A172 (cell line): ENCODE measurements at regions not wholly inside any gene's neighbourhood (a gene's known extent, or its start where the extent isn't known, plus 50 kb on each side); places are given as distances from the start of the nearest gene placed in this dataset.
A peak's percentile ranks its signal among the peaks of the same experiment; 100 is the strongest.
"Not testable (repeated sequence)": the region's sequence is repeated elsewhere in the genome, so short reads cannot be mapped to it uniquely, and the experiment has no call there.

ENCODE experiments used
- DNase-seq: peaks from one replicate; pipeline ENCODE4 v3.0.0-alpha.2; 2015; ENCODE audit warnings: low spot score

DNA sequence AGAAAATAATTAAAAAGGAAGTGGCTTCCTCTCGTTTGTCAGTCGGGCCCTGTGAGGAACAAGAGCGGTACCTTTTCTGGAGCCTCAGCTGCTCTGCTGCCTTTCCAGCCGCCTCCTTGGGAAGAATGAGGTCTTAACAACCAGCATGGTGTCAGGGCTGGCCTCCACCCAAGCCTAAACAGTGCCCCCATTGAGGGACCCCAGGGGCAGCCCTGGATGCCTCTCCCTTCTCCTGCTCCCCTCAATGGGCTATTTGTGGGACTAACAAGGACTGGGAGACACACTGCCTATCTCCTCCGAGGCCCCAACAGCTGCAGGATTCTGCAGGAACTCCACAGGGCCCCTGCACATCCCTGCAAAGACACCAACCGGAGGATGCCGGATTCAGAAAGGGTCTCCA, 155.4 kb upstream of the MAP3K1 start:
- DNase-seq: no peak

DNA sequence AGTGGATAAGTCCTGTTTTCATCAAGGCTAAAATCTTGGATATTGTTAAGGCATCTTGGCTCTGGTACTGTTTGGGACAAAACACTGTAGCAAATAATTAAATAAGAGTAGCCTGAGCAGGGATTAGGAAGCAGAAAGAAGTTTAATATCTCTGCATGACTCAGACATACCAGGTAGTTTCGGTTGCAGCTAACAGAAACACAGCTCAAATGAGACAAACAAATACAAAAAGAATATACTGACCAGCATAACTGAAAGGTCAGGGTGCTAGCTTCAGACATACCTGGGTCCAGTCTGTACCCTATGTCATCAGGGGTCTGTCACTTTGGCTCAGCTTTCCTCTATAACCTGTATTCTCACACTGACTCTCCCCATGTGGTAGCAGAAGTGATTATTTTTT, 156.4 kb upstream of the MAP3K1 start:
- DNase-seq: no peak

DNA sequence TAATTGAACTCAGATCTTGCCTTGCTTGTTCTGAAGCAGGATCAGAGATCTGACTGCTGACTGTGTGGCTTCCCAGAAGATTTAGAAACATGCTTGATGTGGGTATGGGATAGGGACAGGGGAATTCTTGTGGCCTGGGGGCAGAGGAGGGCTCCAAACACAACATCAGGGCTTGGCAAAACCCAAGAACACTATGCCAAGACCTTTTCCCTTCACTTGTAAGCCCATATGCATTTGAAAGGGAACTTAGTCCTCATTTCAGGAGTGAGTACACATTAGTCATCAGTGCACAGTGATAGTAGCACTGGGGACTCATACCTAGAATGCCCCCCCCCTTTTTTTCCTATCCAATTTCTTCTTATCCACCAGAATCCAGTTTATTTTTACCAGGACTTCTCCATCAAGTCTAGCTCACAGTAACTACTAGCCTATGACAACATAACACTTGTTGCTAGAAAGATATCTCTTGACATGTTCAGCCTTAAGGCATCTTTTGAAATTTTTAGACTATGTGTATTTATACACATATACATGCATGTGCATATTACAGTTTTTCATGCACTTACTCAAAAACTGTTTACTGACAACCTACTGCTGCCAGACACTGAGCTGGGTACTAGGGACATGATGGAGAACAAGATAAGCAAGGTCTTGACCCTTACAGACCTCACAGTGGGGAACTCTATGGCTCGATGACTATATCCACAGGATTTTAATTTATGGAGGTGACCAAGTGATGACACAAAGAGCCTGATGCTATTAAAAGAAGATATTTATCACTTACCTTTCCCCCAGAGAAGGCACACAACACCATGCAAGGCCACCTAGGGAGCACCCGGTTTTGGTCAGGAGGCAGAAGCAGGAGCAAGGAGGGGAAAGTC, 158.3 kb upstream of the MAP3K1 start:
- peak; percentile 49 for DNase-seq

DNA sequence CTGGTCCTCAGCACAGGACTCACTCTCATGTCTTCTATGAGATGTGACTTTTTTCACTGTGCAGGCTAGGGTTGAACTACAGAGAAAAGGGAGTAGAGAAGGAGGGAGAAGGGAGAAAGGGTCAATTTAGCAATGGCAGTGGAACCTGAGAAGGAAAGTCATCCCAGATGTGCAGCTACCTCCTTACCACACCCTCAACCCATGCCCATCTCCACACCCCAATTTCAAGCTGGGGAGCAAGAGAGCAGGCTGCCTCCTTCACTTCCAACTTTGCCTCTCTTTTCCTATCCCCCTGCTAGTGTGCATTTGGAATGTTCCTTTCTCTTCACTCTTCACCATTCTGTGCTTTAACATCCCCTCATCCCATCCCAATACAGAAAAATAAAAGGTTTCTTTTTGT, 163.5 kb upstream of the MAP3K1 start:
- DNase-seq: no peak

DNA sequence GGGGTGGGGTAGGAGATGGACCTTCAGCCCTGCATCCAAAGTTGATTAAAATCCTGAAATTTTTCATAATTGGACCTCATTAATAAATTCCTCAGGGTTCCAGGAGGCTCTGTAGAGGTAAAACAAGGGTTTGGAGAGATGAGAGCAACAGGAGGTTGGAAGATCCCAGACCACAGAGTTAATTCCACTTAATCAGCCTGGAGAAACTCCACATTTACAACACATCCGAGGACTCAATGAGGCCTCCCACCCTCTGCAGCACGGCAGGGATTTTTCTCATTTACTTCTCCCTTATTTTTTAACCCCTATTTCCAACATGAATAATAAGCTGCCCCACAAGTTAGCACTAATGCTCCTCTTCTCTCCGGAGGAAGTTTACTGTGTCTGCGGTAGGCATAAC, 165.0 kb upstream of the MAP3K1 start:
- DNase-seq: no peak

DNA sequence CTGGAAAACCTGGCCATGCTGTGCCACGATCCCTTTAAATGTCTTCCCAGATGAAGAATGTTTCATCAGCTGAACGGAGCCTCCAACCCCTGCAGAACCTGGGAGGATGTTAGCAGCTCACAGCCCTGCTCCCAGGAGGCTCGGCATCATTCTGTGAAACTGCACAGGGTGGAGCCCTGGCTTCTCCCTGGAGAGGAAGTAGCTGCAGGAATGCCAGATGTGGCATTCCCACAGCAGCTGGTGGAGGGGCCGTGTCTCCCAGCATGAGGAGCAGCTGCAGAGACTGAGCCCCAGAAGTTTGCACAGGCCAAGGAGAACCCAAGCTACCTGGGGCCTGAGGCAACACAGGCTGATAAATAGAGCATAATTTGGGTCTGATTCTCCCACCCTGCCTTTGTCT, 165.8 kb upstream of the MAP3K1 start:
- DNase-seq: no peak

DNA sequence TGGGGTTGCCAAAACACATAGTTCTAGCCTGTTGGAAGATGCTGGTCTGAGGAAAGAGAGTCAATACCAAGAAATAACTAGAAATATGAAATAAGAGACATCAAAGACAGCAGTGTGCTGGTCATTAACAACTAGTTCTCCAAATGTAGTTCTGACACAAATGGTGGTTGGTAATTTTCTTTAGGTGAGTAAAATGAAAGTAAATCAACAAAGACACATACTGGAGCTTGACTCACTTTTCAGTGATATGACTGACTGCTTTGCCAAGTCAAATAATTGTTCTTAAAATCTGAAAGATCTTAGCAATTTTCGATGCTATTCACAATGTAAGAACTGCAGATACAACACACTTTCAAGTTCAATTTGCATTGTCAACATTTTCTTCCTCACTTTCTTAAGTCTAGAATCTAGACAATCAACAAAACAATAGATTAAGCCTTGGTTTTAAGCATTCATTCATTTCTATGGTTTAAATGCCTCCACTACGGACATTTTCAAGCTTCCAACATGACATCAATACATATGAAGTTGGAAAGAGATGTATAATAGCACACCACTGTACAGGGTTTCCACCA, 166.8 kb upstream of the MAP3K1 start:
- DNase-seq: no peak

DNA sequence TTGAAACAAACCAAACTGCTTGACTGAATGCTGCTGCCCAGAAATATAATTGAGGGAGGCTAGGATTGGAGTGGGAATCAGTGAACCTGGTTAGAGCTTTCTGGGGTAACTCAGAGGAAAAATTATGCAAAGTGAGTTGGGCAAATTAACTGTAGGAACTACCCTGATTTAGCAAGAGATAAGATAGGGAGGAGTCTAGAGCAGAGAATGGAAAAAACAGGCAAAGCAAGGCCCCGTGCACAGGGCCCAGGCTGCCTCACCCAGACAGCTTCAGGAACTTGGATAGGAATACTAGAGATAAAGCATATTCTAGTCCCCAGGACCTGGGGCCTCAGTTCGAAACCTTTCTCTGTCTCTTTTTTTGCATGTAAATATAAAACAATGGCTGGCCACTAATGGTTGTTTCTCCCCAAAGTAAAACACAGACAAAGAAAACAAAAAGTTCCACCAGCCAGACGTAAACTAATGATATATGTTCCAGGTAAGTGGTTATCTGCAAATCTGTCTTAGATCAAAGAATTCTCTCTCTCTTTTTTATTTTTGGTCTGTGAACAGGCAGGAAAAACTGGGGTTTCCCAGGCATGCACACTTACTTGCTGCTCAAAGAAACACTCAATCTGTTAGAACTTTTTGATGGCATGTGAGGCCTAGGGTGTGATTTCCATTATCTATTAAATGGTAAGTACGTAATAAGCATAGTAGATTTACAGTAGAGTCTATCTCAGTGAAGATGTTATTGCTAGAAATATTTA, 168.1 kb upstream of the MAP3K1 start:
- no peak for DNase-seq

DNA sequence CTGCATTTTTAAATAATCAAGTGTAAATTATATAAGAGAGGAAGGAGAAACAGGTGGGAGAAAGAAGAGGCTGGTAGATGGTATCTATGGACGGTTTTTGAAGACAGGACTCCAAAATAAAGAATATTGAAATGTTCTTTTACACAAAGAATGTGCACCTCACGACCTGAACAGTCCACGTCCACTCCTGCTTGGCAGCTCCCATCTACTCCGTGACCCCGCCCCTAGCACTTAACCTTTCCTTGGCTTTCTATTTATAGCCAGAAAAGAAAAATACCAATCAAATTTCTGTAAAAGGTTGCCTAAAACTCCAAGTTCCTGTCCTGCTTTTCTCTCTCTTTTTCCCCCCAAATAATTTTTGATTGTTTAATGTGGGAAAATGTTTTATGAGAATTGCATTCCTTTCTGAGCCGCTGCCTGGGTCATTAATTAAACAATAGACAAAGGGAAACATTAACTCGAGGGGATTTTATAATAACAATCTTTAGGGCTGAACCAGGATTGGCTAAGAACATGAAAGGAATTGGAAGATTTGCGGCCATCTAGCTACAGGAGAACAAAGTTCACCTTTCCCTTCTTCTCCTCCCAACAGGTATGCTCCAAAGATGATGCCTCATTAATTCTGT, 173.6 kb upstream of the MAP3K1 start:
- DNase-seq: no peak

DNA sequence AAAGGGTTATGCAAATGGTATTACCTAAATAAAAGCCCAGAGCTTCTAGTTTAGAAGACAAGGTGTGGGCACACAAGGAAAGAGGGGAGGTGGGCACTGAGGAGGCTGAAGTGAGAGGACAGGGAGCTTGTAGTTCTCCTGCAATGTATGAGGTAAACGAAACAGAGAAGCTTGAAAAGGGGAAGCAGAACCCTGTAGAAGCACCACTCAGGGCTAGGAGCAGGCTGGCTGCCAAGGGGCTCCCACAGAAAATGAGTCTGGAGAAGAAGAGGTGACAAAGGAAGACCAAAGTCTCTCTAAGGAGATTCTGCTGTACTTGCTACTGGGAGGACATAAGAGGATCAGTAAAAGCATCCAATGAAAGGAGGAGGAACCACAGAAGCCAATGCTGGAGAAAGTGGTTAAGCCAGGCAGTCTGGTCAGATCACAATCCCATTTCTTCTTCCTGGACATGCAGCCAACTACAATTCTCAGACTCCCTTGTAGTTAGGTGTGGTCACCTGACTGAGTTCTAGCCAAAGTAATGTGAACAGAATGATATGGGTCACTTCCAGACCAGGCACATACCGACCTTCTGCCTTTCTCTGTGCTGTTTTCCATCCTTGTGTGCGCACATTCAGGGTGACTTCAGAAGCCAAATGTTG, 174.5 kb upstream of the MAP3K1 start:
- DNase-seq: no peak

DNA sequence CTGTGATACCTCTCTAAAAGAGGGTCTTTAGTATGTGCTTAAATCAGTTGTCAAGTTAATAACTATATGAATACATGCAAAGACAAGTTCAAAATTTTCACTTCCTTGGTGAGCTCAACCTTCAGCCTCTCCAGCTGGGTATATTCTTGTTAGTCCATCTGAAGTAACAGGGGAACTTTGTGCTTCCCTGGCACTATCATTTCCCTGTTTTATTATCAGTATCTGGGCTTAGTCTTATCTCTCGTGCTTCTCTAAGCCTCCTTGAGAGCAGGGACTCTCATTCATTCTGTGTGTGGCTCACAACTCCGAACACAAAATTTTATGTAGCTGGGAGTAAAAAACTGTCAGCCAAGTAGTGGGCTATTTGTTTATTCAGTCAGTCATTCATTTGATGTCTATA, 175.9 kb upstream of the MAP3K1 start:
- DNase-seq: no peak

DNA sequence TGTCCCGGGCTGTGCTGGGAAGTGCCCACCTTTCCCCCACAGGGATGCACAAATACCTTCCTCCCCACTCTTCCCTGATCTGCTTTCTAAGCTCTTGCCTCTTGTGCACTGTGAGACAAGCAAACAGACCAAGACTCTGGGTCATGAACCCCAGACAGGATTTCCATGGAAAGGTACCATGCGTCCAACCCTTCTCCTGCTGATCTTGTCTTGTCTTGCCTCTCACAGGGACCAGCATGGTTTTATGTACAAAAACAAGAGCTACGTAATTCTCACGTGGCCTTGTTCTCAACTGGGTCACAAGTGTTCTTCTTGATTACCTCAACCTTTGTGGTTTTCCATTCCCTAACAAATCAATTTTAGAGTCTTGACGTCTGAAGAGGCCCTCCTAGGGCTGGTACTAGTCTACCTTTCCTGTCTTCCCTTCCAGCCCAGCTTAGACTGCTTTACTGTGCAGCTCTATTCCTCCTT, 176.5 kb upstream of the MAP3K1 start:
- DNase-seq: no peak

DNA sequence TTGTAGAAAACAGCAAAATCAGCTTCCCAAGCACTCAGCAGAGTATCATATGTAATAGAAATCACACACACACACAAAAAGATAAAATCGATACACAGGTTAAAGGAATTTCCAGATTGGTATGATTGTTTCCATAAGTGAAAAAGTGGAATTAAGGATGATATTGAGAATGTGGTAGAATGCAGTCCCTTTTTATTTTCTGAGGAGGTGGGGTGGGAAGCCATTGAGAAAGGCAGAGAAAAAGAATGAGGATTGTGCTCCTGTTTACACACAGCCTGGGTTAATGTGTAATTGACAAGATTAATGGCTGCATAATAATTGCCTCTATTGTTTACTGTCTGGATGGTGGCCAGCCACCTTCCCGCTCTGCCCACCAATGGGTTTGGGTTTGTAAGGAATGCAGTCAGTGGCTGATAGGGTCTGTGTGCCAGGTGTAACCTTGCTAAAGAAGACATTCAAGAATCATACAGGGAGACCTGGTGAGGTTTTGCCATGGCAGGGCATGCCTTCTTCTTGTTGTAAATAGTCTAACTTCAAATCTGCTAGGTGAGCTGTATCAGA, 177.2 kb upstream of the MAP3K1 start:
- DNase-seq: peak; percentile 58

DNA sequence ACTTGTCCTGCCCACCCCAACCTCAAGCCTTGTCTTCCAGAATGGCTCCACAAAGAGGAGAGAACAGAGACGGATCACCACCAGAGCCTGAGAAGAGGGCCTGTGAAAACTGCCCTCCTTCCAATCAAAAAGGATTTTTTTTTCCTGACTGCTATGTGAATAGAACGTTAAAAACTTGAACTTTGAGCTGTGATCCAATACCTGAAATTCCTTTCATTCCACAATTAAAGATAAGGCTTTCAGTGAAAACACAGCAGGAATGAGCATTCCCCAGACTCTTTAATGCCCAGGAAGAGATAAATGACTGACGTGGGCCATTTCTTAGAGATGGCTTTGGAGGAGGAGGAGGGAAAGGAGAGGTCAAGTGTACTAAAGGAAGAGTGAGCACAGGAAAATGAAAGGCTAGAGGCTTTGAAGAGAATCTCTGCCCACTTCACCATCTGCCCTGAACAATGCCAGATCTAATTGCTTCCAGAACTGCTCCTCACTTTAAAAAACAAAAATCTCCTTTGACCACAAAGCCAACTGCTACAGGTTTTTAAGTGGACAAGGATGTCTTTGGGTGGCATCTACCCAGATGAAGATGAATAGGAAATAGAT, 177.9 kb upstream of the MAP3K1 start:
- DNase-seq: peak; percentile 79

DNA sequence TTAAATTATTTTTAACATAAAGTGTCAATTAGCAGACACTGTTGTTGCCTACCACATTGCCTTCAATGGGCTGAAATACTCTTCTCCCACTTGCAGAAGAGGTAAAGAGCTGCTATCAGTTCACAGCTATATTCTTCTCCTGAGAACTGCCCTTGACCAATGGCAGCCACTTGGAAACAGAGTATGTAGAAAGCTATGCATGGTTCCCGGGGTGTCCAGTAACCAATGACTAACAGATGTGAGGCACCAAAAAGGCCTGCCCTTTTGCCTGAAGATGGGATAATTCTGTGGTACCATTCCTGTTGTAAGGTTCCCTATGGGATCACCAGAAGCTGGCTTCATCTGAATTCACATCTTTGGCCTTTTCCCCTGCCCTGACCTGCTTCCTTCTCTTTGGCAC, 181.4 kb upstream of the MAP3K1 start:
- DNase-seq: no peak

DNA sequence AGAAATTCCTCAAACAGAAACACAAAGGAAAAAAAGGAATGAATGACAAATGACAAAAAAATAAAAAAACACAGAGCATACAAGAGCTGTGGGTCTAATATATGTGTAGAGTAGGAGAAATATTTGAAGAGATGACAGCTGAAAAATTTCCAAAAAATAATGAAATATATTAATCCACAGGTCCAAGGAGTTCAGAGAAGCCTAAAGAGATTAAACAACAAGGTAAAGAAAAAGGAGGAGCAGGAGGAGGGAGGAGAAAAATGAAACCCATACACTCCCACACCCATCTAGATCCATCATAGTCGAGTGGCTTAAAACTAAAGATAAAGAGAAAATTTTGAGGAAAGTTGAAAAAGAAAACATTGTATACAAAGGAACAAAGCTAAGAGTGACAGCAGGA, 182.4 kb upstream of the MAP3K1 start:
- no peak for DNase-seq

DNA sequence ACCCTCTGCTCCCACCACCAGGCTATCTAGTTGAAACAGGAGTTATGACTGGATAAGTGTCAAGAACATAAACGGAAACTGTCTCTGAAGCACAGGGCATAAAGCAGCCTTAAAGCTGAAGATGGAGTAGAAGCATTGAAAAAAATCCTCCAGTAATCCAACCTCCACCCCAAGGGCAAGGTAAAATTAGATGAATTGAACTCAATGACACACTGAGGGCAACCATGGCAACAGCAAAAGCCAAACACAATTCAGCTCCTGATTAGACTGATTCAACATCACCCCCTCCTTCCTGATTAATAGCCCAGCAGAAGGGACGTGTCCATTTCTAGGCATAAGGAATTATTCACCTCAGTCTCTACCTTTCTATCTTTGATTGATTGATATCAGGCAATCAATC, 183.2 kb upstream of the MAP3K1 start:
- no peak for DNase-seq

DNA sequence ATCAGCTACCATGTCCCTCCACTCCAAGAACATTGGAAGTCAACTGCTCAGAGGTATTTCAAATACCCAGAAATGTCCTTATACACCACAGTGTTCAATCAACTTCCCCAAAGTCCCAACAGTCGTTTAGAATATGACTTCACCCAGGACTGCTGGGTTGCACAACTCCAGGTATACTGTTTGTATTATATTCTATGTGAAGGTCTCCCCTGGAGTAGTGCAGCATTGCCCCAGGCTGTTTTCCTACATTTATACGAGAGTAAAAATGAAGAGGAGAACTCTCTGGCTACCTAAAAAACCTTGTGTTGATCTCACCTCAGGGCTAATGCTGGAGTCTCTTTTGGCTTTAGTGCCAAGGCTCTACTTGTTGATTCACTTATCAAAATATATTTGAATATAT, 183.6 kb upstream of the MAP3K1 start:
- DNase-seq: no peak

DNA sequence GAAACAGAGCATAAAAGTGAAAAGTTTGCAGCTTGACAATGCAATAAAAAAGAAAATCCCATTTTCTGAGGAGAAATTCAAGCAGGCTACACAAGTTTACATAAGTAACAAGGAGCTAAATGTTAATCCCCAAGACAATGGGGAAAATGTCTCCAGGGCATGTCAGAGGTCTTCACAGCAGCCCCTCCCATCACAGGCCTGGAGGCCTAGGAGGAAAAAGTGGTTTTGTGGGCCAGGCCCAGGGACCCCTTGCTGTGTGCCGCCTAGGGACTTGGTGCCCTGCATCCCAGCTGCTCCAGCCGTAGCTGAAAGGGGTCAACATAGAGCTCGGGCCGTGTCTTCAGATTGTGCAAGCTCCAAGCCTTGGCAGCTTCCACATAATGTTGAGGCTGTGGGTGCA, 186.7 kb upstream of the MAP3K1 start:
- DNase-seq: not testable (repeated sequence)

DNA sequence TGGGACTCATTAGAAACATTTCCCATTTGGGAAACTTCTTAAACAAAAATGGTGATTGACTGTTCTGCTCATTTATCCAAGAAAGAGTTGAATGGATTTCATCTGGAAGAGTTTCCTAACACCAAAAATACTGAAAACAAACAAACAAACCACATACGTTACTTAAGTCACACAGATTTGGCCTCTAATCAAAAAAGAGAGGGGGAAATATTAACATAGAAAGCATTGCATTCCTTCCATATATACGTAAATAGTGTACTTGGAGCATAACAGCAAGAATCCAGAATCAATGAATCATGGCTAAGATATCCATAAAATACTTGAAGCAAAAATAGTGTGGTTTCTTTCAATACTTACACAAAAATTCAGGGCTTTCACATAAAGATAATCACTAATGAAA, 189.8 kb upstream of the MAP3K1 start:
- DNase-seq: peak; percentile 26

DNA sequence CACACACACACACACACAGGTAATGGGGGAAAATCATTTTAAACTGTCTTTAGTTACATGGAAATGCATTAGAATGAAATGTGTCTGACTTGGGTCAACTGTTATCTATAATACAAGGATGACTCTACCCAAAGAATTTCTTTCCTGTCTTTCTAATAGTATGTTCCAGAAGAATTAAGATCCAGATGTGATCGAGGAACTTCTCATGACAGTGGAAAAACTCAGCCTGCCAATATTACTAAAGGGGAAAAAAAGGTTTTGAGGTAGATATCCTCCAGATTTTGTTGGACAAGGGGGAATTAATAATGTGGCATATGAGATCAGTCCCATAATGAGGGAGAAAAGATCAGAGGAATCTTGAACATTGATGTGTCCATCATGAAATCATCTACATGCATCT, 190.6 kb upstream of the MAP3K1 start:
- DNase-seq: no peak
